BLaER1 treated with 17β-estradiol and CSF1 and Interleukin-3, amounts not matched to agents 10 nM and 100 nM (cell line): ENCODE measurements at regions not wholly inside any gene's neighbourhood (a gene's known extent, or its start where the extent isn't known, plus 50 kb on each side); places are given as distances from the start of the nearest gene placed in this dataset.

ENCODE experiments used
- H3K27ac ChIP-seq, 11 experiments: shearing (Covaris generic); formaldehyde crosslinking; 2 replicates each; pipeline ENCODE4 v1.8.1; 2022
- H3K27me3 ChIP-seq, 11 experiments: shearing (Covaris generic); formaldehyde crosslinking; 2 replicates each; pipeline ENCODE4 v1.8.1; 2022
- H3K36me3 ChIP-seq, 11 experiments: shearing (Covaris generic); formaldehyde crosslinking; 2 replicates each; pipeline ENCODE4 v1.8.1; 2022
- H3K4me1 ChIP-seq, 10 experiments: shearing (Covaris generic); formaldehyde crosslinking; 2 replicates each; pipeline ENCODE4 v1.8.1; 2022
- H3K4me2 ChIP-seq, 11 experiments: shearing (Covaris generic); formaldehyde crosslinking; 2 replicates each; pipeline ENCODE4 v1.8.1; 2022
- H3K4me3 ChIP-seq, 10 experiments: shearing (Covaris generic); formaldehyde crosslinking; 2 replicates each; pipeline ENCODE4 v1.8.1; 2022
- H3K9ac ChIP-seq, 11 experiments: shearing (Covaris generic); formaldehyde crosslinking; 2 replicates each; pipeline ENCODE4 v1.8.1; 2022
- H3K9me3 ChIP-seq, 11 experiments: shearing (Covaris generic); formaldehyde crosslinking; replicated peaks in 1 of 11; 2 replicates each; pipeline ENCODE4 v1.8.1; 2022
- H4K20me1 ChIP-seq, 11 experiments: shearing (Covaris generic); formaldehyde crosslinking; 2 replicates each; pipeline ENCODE4 v1.8.1; 2022
- Cebpa-rat ChIP-seq, 11 experiments: shearing (Covaris generic); IDR thresholded peaks; 2 replicates each; pipeline ENCODE4 v1.8.1; 2022

DNA sequence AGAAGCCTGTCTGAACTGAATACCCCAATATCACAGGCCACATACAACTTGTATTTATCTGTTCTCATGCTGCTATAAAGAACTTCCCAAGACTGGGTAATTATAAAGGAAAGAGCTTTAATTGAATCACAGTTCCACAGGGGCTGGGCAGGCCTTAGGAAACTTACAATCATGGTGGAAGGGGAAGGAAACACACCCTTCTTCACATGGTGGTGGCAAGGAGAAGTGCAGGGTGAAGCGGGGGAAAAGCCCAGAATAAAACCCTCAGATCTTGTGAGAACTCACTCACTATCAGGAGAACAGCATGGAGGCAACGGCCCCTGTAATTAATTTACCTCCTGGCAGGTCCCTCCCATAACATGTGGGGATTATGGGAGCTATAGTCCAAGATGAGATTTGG, 50.3 kb upstream of the FNDC1 start:
- Histone ChIP-seq H3K9me3 (peaks cover 0 to 30% (median 9%) of the 10 kb centered on the region in 11 experiments; a peak in 11 of 22 replicates), H3K27me3 (no peaks in the 10 kb centered on the region), H3K9ac (no peak overlapping the region), H3K36me3 (no peaks in the 10 kb centered on the region), H3K4me1 (peaks cover 22 to 78% (median 58%) of the 10 kb centered on the region in 10 experiments), H3K4me2 (peak overlapping the region in 8 of 11 experiments; percentile 11 to 91 (median 74); a peak in 12 of 22 replicates), H3K27ac (no peak overlapping the region), H4K20me1 (no peaks in the 10 kb centered on the region), H3K4me3 (no peak overlapping the region)
- no peak for TF ChIP-seq Cebpa-rat (IDR thresholded peaks at IDR 0.05)

DNA sequence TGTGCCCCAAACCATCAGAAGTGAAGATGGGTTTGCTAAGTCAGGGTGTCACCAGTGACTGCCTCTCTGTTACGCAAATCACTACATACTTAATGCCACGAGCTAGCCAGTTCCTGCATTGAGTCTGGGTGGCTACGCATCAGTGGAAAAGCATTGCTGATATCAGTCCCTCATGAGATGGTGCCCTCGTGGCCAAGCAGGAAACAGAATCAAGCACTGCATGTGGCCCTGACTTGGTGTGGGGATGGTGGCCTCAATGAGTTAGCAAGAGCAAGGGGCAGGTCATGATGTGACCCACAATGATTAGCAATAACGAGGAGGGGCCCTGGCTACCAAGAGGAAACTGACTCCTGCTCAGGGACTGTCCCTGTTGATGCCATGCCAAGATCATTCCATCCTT, 51.6 kb upstream of the FNDC1 start:
- Histone ChIP-seq H4K20me1 (no peaks in the 10 kb centered on the region), H3K36me3 (no peaks in the 10 kb centered on the region), H3K9me3 (peaks cover 0 to 30% (median 8%) of the 10 kb centered on the region in 11 experiments; a peak in 11 of 22 replicates), H3K4me1 (peaks cover 22 to 92% (median 62%) of the 10 kb centered on the region in 10 experiments), H3K27ac (peak overlapping the region in 7 of 11 experiments; percentile 31 to 79 (median 66); a peak in 10 of 22 replicates), H3K4me2 (peak overlapping the region; percentile 4 to 91 (median 66); a peak in 18 of 22 replicates), H3K4me3 (no peak overlapping the region), H3K27me3 (no peaks in the 10 kb centered on the region), H3K9ac (no peak overlapping the region; a peak in 1 of 22 replicates)
- no peak for TF ChIP-seq Cebpa-rat (IDR thresholded peaks at IDR 0.05)

DNA sequence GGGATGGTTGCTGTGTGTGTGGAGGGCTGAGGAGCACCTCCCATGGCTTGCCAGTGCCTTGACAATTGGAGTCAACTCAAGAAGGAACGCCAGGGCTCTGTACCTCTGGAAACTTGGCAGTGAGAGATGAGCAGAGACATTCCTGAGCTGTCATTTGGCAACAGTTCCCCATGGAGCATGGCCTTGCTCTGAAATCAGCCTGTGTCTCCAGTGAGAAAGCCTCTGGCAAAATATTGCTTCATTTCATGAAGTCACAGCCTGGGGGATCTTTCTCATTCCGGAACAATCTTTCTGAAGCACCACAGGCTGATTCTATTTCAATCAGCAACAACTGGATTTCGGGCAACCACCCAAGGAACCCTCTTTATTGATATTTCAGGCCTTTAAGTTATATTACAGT, 52.2 kb upstream of the FNDC1 start:
- Histone ChIP-seq H3K27ac (peak overlapping the region in 8 of 11 experiments; percentile 31 to 79 (median 63); a peak in 15 of 22 replicates), H3K9ac (peak overlapping the region in 5 of 11 experiments; percentile 18 to 58 (median 51); a peak in 8 of 22 replicates), H3K4me2 (peak overlapping the region in 10 of 11 experiments; percentile 16 to 91 (median 74); a peak in 18 of 22 replicates)

DNA sequence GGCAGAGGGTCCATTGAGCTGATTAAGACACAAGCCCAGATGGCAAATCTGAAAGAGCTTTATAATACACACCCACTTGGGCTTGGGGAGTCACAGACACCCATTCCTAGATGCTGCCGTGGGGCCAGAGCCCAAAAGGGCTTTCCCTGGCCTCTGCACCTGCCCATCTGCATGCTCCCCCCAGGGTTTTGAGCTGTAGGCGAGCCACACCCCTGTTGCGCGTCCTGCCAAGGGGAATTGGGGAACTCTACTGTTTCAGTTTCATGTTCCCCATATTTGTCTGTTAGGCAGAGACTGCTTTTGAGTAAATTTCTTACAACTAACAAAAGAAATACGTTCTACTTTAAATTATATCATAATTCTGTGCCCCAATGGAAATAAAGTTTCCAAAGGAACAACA, 52.9 kb upstream of the FNDC1 start:
- Histone ChIP-seq H3K4me2 (peak overlapping the region; percentile 16 to 91 (median 66); a peak in 21 of 22 replicates), H3K4me1 (peaks cover 22 to 87% (median 60%) of the 10 kb centered on the region in 10 experiments), H3K27ac (peak overlapping the region in 7 of 11 experiments; percentile 31 to 79 (median 66); a peak in 12 of 22 replicates)

More for the DNA sequence above, 52.2 kb upstream of the FNDC1 start:
- TF ChIP-seq Cebpa-rat (IDR thresholded peaks at IDR 0.05), result no peak
- Histone ChIP-seq H4K20me1 (no peaks in the 10 kb centered on the region), H3K4me3 (0 out of 20 replicates have a peak overlapping the region, but pooled peaks of 1 of the 10 experiments have one; percentile 6), H3K9me3 (peaks cover 0 to 30% (median 8%) of the 10 kb centered on the region in 11 experiments; a peak in 11 of 22 replicates), H3K4me1 (peaks cover 22 to 92% (median 62%) of the 10 kb centered on the region in 10 experiments), H3K36me3 (no peaks in the 10 kb centered on the region), H3K27me3 (no peaks in the 10 kb centered on the region)

DNA sequence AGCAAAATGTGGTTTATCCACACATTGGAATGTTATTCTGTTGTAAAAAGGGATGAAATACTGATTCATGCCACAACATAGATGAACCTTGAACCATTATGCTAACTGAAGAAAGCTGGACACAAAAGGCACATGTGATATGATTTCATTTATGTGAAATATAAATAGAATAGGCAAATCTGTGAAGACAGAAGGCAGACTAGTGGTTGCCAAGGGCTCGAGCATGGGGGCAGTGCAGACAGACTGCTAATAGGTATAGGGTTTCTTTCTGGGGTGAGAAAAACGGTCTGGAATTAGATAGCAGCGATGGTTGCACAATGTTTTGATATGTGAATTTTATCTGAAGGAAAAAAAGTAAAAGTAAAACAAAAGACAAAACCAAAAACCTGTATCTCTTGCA, 54.6 kb upstream of the FNDC1 start:
- Histone ChIP-seq H3K4me1 (peaks cover 22 to 80% (median 54%) of the 10 kb centered on the region in 10 experiments), H3K4me3 (no peak overlapping the region), H3K36me3 (no peaks in the 10 kb centered on the region), H3K9me3 (peaks cover 0 to 22% (median 8%) of the 10 kb centered on the region in 11 experiments; a peak in 11 of 22 replicates), H3K9ac (0 out of 22 replicates have a peak overlapping the region, but pooled peaks of 1 of the 11 experiments have one; percentile 23), H3K4me2 (peak overlapping the region in 5 of 11 experiments; percentile 54 to 91 (median 85); a peak in 10 of 22 replicates), H3K27me3 (no peaks in the 10 kb centered on the region), H4K20me1 (no peaks in the 10 kb centered on the region), H3K27ac (peak overlapping the region in 3 of 11 experiments; percentile 36 to 79 (median 76); a peak in 5 of 22 replicates)
- no peak for TF ChIP-seq Cebpa-rat (IDR thresholded peaks at IDR 0.05)

More for the DNA sequence above, 52.9 kb upstream of the FNDC1 start:
- Histone ChIP-seq H3K4me3 (0 out of 20 replicates have a peak overlapping the region, but pooled peaks of 1 of the 10 experiments have one; percentile 6), H3K27me3 (no peaks in the 10 kb centered on the region), H3K36me3 (no peaks in the 10 kb centered on the region), H3K9ac (peak overlapping the region in 4 of 11 experiments; percentile 18 to 58 (median 42); a peak in 5 of 22 replicates), H3K9me3 (peaks cover 0 to 30% (median 8%) of the 10 kb centered on the region in 11 experiments; a peak in 11 of 22 replicates), H4K20me1 (no peaks in the 10 kb centered on the region)
- no peak for TF ChIP-seq Cebpa-rat (IDR thresholded peaks at IDR 0.05)

DNA sequence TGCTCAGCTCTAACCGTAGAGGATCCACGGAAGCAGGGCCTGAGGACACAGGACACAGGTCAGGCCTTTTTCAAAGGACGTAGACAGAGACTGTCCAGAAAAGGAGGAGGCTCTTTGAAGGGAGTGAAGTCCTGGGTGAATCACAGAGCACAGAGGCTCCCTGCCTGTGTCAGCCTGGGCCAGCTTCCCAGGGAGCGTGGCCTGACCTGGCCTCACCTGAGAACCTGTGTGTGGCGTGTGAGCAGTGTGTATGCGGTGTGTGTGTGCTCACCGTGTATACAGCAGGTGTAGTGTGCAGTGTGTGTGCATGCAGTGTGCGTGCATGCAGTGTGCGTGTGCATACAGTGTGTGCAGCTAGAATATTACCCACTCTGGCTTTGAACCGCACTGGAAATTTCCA, 56.0 kb upstream of the FNDC1 start:
- H3K27me3 ChIP-seq, result no peaks in the 10 kb centered on the region
- H3K9ac ChIP-seq, result no peak overlapping the region
- H3K36me3 ChIP-seq, result no peaks in the 10 kb centered on the region
- peak overlapping the region in 2 of 11 experiments; percentile 76 to 79; a peak in 5 of 22 replicates for H3K27ac ChIP-seq
- H3K4me2 ChIP-seq, result peak overlapping the region in 5 of 11 experiments; percentile 54 to 91 (median 85); a peak in 9 of 22 replicates
- no peaks in the 10 kb centered on the region for H4K20me1 ChIP-seq
- H3K4me1 ChIP-seq, result peaks cover 17 to 75% (median 41%) of the 10 kb centered on the region in 10 experiments
- H3K9me3 ChIP-seq, result peaks cover 0 to 8% (median 0%) of the 10 kb centered on the region in 11 experiments; a peak in 3 of 22 replicates
- no peak overlapping the region for H3K4me3 ChIP-seq
- TF ChIP-seq Cebpa-rat (IDR thresholded peaks at IDR 0.05), result no peak

DNA sequence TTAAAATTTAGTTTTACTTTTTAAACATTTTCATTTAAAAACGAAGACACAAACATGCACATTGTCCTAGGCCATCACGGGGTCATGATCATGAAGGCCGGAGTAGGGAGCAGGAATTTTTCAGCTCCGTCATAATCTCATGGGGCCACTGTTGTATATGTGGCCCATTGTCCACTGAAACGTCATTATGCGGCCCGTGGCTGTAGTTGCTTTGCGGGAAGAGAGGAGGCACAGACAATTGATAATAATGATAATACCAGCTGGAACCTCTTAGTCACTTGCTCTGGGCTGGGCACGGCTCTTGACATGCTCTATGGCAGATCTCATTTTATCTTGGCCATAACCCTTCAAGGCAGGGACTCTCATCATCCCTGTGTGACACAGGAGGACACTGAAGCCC, 56.5 kb upstream of the FNDC1 start:
- H3K27ac ChIP-seq, result peak overlapping the region in 1 of 11 experiments; percentile 79; a peak in 1 of 22 replicates
- H3K9me3 ChIP-seq, result peaks cover 0 to 3% (median 0%) of the 10 kb centered on the region in 11 experiments; a peak in 3 of 22 replicates
- no peak overlapping the region for H3K4me3 ChIP-seq
- peak overlapping the region in 3 of 11 experiments; percentile 85 to 91 (median 87); a peak in 6 of 22 replicates for H3K4me2 ChIP-seq
- H3K9ac ChIP-seq, result no peak overlapping the region
- H3K27me3 ChIP-seq, result no peaks in the 10 kb centered on the region
- H3K4me1 ChIP-seq, result peaks cover 15 to 73% (median 39%) of the 10 kb centered on the region in 10 experiments
- no peaks in the 10 kb centered on the region for H4K20me1 ChIP-seq
- TF ChIP-seq Cebpa-rat (IDR thresholded peaks at IDR 0.05), result no peak
- no peaks in the 10 kb centered on the region for H3K36me3 ChIP-seq

DNA sequence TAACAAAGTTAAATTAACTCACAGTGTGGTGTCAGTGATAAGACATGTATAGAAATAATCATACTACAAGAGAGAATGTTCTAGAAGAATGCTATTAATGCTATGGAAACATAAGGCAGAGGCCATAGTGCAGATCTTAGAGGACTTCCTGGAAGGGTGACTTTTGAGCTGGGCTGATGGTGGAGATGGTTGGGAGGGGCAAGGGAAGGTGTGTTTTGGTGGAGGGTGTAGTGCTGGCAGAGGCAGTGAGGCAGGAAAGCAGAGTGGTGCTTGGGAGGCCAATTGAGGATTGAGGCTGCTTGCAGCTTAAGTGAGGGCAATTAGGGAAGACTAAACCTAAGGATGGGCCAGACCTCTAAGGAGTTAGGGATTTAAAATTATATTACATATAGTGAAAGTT, 58.5 kb upstream of the FNDC1 start:
- H3K9me3 ChIP-seq, result no peaks in the 10 kb centered on the region
- no peak overlapping the region for H3K27ac ChIP-seq
- no peak overlapping the region for H3K9ac ChIP-seq
- no peaks in the 10 kb centered on the region for H3K27me3 ChIP-seq
- no peaks in the 10 kb centered on the region for H4K20me1 ChIP-seq
- no peaks in the 10 kb centered on the region for H3K36me3 ChIP-seq
- no peak overlapping the region for H3K4me2 ChIP-seq
- no peak for TF ChIP-seq Cebpa-rat (IDR thresholded peaks at IDR 0.05)
- H3K4me1 ChIP-seq, result peaks cover 21 to 73% (median 38%) of the 10 kb centered on the region in 10 experiments
- no peak overlapping the region for H3K4me3 ChIP-seq

DNA sequence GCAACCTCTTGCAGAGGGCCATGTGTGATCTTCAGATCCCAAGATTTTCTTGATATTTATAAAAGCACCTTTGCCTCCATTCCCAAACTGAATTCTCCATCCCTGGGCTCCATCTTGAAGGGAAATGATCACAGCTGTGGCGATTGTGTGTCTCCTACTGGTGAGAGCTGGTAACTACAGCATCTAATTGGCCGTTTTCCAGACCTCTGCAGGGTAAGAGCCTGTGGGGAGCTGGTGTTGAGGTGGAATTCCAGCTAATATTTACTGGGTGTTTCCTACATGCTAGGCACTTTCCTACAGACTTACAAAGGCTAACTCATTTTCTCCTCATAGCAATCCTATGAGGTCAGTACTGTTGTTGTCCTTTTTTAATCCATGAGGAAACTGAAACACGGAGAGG, 59.2 kb upstream of the FNDC1 start:
- no peaks in the 10 kb centered on the region for H3K9me3 ChIP-seq
- H3K4me3 ChIP-seq, result no peak overlapping the region
- H3K27me3 ChIP-seq, result no peaks in the 10 kb centered on the region
- no peaks in the 10 kb centered on the region for H4K20me1 ChIP-seq
- TF ChIP-seq Cebpa-rat (IDR thresholded peaks at IDR 0.05), result no peak
- peaks cover 28 to 73% (median 42%) of the 10 kb centered on the region in 10 experiments for H3K4me1 ChIP-seq
- H3K27ac ChIP-seq, result no peak overlapping the region
- H3K36me3 ChIP-seq, result no peaks in the 10 kb centered on the region
- peak overlapping the region in 3 of 11 experiments; percentile 9 to 38 (median 24); a peak in 3 of 22 replicates for H3K4me2 ChIP-seq
- H3K9ac ChIP-seq, result no peak overlapping the region
